GM12878 (cell line): ENCODE measurements at regions not wholly inside any gene's neighbourhood (a gene's known extent, or its start where the extent isn't known, plus 50 kb on each side); places are given as distances from the start of the nearest gene placed in this dataset.

Experiments
- ATAC-seq: fragments of 200-7000 bp; cut with Tn5 transposase; 3 replicates; pipeline ENCODE4 v1.9.1; 2020; ENCODE audit warnings: mild to moderate bottlenecking, moderate library complexity
- BruUV-seq: library from RNA; stranded (reverse); fragments of 400-500 nt; replicated peaks from 2 replicates; lab custom pipeline; 2021; lab: Mats Ljungman, UMichigan
- CTCF ChIA-PET: fragments of 300-600 bp; sonication (Branson Sonifier 250); formaldehyde crosslinking; extraction: SDS; loops from one replicate; lab custom pipeline; 2021; ENCODE audit warnings: inconsistent platforms; lab: Yijun Ruan, JAX
- POLR2A ChIA-PET: fragments of 350-600 bp; formaldehyde crosslinking; extraction: SDS; loops from one replicate; lab custom pipeline; 2021; ENCODE audit warnings: inconsistent platforms; lab: Charles Lee
- RAD21 ChIA-PET: fragments of 300-600 bp; sonication (Branson Sonifier 250); formaldehyde crosslinking; loops from one replicate; lab custom pipeline; 2023; ENCODE audit warnings: antibody characterized with exemption; ENCODE audit not compliant: unreplicated experiment; lab: Charles Lee
- SMC1A ChIA-PET: fragments of 300-600 bp; sonication (Branson Sonifier 250); formaldehyde crosslinking; loops from one replicate; lab custom pipeline; 2023; ENCODE audit not compliant: unreplicated experiment, uncharacterized antibody; lab: Charles Lee
- DNase-seq: peaks from one replicate; pipeline ENCODE4 v3.0.0-alpha.2; 2011; ENCODE audit warnings: low read depth, low spot score
- FAIRE-seq: peaks from 3 replicates; lab custom pipeline; 2011; peaks lifted over from hg19 to GRCh38; lab: Jason Lieb, UNC
- H2AFZ ChIP-seq: 2 replicates; pipeline ENCODE4 v1.6.0; 2011; ENCODE audit warnings: low read depth, low read length, control low read depth; ENCODE audit not compliant: control insufficient read depth
- H3K27ac ChIP-seq: 2 replicates; pipeline ENCODE4 v1.5.1; 2011; ENCODE audit warnings: control low read depth; ENCODE audit not compliant: control insufficient read depth, insufficient read depth
- H3K27me3 ChIP-seq, 2 experiments: replicated peaks in 1 of 2; 2 replicates each; pipeline versions ENCODE4 v1.6.0 to v1.6.1; 2011; ENCODE audit warnings: low read length in 1 of 2; ENCODE audit not compliant: control insufficient read depth in 2 of 2, insufficient read depth in 2 of 2
- H3K36me3 ChIP-seq, 2 experiments: 2 replicates each; pipeline ENCODE4 v1.5.1; 2011; ENCODE audit warnings: low read length in 1 of 2; ENCODE audit not compliant: control insufficient read depth in 2 of 2, insufficient read depth in 2 of 2
- H3K4me1 ChIP-seq: 2 replicates; pipeline ENCODE4 v1.6.1; 2011; ENCODE audit warnings: mild to moderate bottlenecking, low read length, moderate library complexity, mixed read lengths; ENCODE audit not compliant: control insufficient read depth, insufficient read depth
- H3K4me2 ChIP-seq: 2 replicates; pipeline ENCODE4 v1.6.0; 2011; ENCODE audit warnings: control low read depth; ENCODE audit not compliant: control insufficient read depth, insufficient read depth
- H3K4me3 ChIP-seq: fragments of 200-600 bp; sonication (generic); 2 replicates; pipeline ENCODE4 v1.5.1; 2016
- H3K79me2 ChIP-seq: 2 replicates; pipeline ENCODE4 v1.6.0; 2011; ENCODE audit warnings: low read length; ENCODE audit not compliant: control insufficient read depth, insufficient read depth
- H3K9ac ChIP-seq: 2 replicates; pipeline ENCODE4 v1.8.0; 2011; ENCODE audit warnings: low read length, control low read depth, mixed read lengths; ENCODE audit not compliant: control insufficient read depth, insufficient read depth
- H3K9me3 ChIP-seq: replicated peaks from 3 replicates; pipeline ENCODE4 v1.5.1; 2011; ENCODE audit warnings: mild to moderate bottlenecking, low read length; ENCODE audit not compliant: control insufficient read depth, insufficient read depth
- H4K20me1 ChIP-seq: 2 replicates; pipeline ENCODE4 v1.6.0; 2011; ENCODE audit not compliant: control insufficient read depth, insufficient read depth
- BMI1 ChIP-seq: fragments of 450-650 bp; IDR thresholded peaks from 2 replicates; pipeline ENCODE4 v1.6.1; 2016; ENCODE audit warnings: mild to moderate bottlenecking, moderate library complexity, borderline replicate concordance
- CHD2 ChIP-seq: IDR thresholded peaks from 2 replicates; pipeline ENCODE4 v1.6.1; 2011; ENCODE audit warnings: low read depth, low read length, improper control_type of control experiment, borderline replicate concordance
- FOXK2 ChIP-seq: fragments of 450-650 bp; IDR thresholded peaks from 2 replicates; pipeline ENCODE4 v1.6.1; 2017; ENCODE audit warnings: mild to moderate bottlenecking, moderate library complexity
- GABPA ChIP-seq: IDR thresholded peaks from 2 replicates; pipeline ENCODE4 v1.6.1; 2014; ENCODE audit warnings: antibody characterized with exemption, low read depth, mild to moderate bottlenecking, inconsistent platforms
- HDAC6 ChIP-seq: fragments of 200-600 bp; sonication (generic); IDR thresholded peaks from one replicate; pipeline ENCODE4 v1.8.0; 2017; ENCODE audit warnings: antibody characterized with exemption; ENCODE audit not compliant: unreplicated experiment
- IRF3 ChIP-seq: fragments of 450-650 bp; IDR thresholded peaks from 2 replicates; pipeline ENCODE4 v1.6.1; 2014; ENCODE audit warnings: mild to moderate bottlenecking
- MEF2B ChIP-seq: fragments of 450-650 bp; IDR thresholded peaks from 2 replicates; pipeline ENCODE4 v1.6.1; 2018; ENCODE audit warnings: mild to moderate bottlenecking, moderate library complexity; ENCODE audit not compliant: partially characterized antibody, poor library complexity, severe bottlenecking
- POLR2AphosphoS2 ChIP-seq: IDR thresholded peaks from 2 replicates; pipeline ENCODE4 v1.6.1; 2011; ENCODE audit warnings: low read depth, mild to moderate bottlenecking, low read length, improper control_type of control experiment, moderate library complexity
- RAD21 ChIP-seq: IDR thresholded peaks from 2 replicates; pipeline ENCODE4 v1.6.1; 2011; ENCODE audit warnings: mild to moderate bottlenecking, low read depth, low read length, moderate library complexity; ENCODE audit not compliant: insufficient read depth
- RB1 ChIP-seq: fragments of 450-650 bp; formaldehyde crosslinking; IDR thresholded peaks from 2 replicates; pipeline ENCODE4 v1.6.1; 2017; ENCODE audit warnings: mild to moderate bottlenecking, borderline replicate concordance
- RFX5 ChIP-seq: IDR thresholded peaks from 2 replicates; pipeline ENCODE4 v1.6.1; 2011; ENCODE audit warnings: low read depth, low read length, improper control_type of control experiment
- SIN3A ChIP-seq: IDR thresholded peaks from 2 replicates; pipeline ENCODE4 v1.6.1; 2012; ENCODE audit warnings: low read depth, low read length, improper control_type of control experiment
- ZNF592 ChIP-seq: fragments of 450-650 bp; IDR thresholded peaks from 2 replicates; pipeline ENCODE4 v1.6.1; 2017; ENCODE audit warnings: mild to moderate bottlenecking, moderate library complexity
- WGBS: methylation state at CpG from one replicate; pipeline ENCODE4 v1.1.6; 2016; ENCODE audit warnings: low lambda C conversion rate; ENCODE audit not compliant: insufficient replicate concordance, insufficient coverage; ENCODE audit errors: missing lambda C conversion rate; 5-methylcytosine and 5-hydroxymethylcytosine counted together
- in situ Hi-C: fragments of 300-500 bp; cut with MboI; formaldehyde crosslinking; loops from 9 replicates; pipeline ENCODE4 v1.14.3; 2018; ENCODE audit warnings: mixed read lengths
- intact Hi-C: fragments of 100-400 bp; cut with micrococcal nuclease; formaldehyde crosslinking; loops from one replicate; pipeline ENCODE4 v1.14.2; 2022; ENCODE audit not compliant: unreplicated experiment

GRCh38 chr3:137083332-137083731 lies 125.5 kb downstream of the IL20RB start:
- H3K36me3 ChIP-seq, result no peaks in the 10 kb centered on the region
- no peak for ATAC-seq
- no peaks in the 10 kb centered on the region for H3K9me3 ChIP-seq
- no TSS peak for BruUV-seq
- H2AFZ ChIP-seq, result no peak overlapping the region
- ChIA-PET RAD21 (no interaction called here), POLR2A (no interaction called here), SMC1A (no interaction called here), CTCF (no interaction called here)
- FAIRE-seq, result no peak
- H3K79me2 ChIP-seq, result no peaks in the 10 kb centered on the region
- no peak overlapping the region for H3K27ac ChIP-seq
- H3K4me2 ChIP-seq, result no peak overlapping the region
- 5% methylated on average over 2 of the region's 2 CpGs for WGBS
- DNase-seq, result no peak
- no peaks in the 10 kb centered on the region for H3K4me1 ChIP-seq
- no peak overlapping the region for H3K9ac ChIP-seq
- no peaks in the 10 kb centered on the region for H3K27me3 ChIP-seq
- intact Hi-C loops (no loop called here), in situ Hi-C loops (no loop called here)
- no peaks in the 10 kb centered on the region for H4K20me1 ChIP-seq
- no peak for TF ChIP-seq GABPA
- H3K4me3 ChIP-seq, result no peak overlapping the region

GRCh38 chr3:137084586-137084985 lies 126.8 kb downstream of the IL20RB start:
- BruUV-seq, result no TSS peak
- TF ChIP-seq RB1 (no peak), RFX5 (no peak), FOXK2 (no peak), ZNF592 (no peak), RAD21 (no peak), HDAC6 (no peak), IRF3 (no peak), SIN3A (no peak), MEF2B (no peak), POLR2AphosphoS2 (no peak), BMI1 (no peak), CHD2 (no peak)

More at GRCh38 chr3:137084586-137084985, 126.8 kb downstream of the IL20RB start:
- Histone ChIP-seq H3K4me3 (no peak overlapping the region), H3K4me2 (no peak overlapping the region), H3K79me2 (no peaks in the 10 kb centered on the region), H3K27me3 (no peaks in the 10 kb centered on the region), H3K9me3 (no peaks in the 10 kb centered on the region), H3K27ac (no peak overlapping the region), H2AFZ (no peak overlapping the region), H3K36me3 (no peaks in the 10 kb centered on the region), H3K4me1 (no peaks in the 10 kb centered on the region), H4K20me1 (no peaks in the 10 kb centered on the region), H3K9ac (no peak overlapping the region)
- WGBS, result 25% methylated on average over 4 of the region's 4 CpGs
- intact Hi-C loops, result no loop called here
- no peak for DNase-seq
- RAD21 ChIA-PET, result no interaction called here
- no peak for ATAC-seq
- no peak for FAIRE-seq
- POLR2A ChIA-PET, result no interaction called here
- CTCF ChIA-PET, result no interaction called here
- in situ Hi-C loops, result no loop called here
- SMC1A ChIA-PET, result no interaction called here
